ENCODE measurements at regions not wholly inside any gene's neighbourhood (a gene's known extent, or its start where the extent isn't known, plus 50 kb on each side); places are given as distances from the start of the nearest gene placed in this dataset.

GRCh38 chr4:18366136-18366535, 344.6 kb upstream of the LCORL start:
- intact Hi-C loops (cut with micrococcal nuclease; ENCODE audit: unreplicated experiment) (loop anchor here (2.0 to 5.0 kb wide), 4 partner anchors 289 to 817 kb away; no protein-coding TSS in a partner anchor), in situ Hi-C loops (cut with MboI) (loop anchor here (5.0 to 10.0 kb wide), 2 partner anchors 549 to 811 kb away; no protein-coding TSS in a partner anchor)
- Histone ChIP-seq H3K36me3 (ENCODE audit: control insufficient read depth in 2 of 2, insufficient read depth in 2 of 2, low read length in 1 of 2) (no peaks in the 10 kb centered on the region), H3K27me3 (replicated peaks in 1 of 2; ENCODE audit: control insufficient read depth in 2 of 2, insufficient read depth in 2 of 2, low read length in 1 of 2) (no peaks in the 10 kb centered on the region), H3K9me3 (replicated peaks; ENCODE audit: control insufficient read depth, insufficient read depth, low read length) (no peaks in the 10 kb centered on the region), H3K79me2 (ENCODE audit: control insufficient read depth, insufficient read depth, low read length) (no peaks in the 10 kb centered on the region), H4K20me1 (ENCODE audit: control insufficient read depth, insufficient read depth) (no peaks in the 10 kb centered on the region), H3K4me1 (ENCODE audit: control insufficient read depth, insufficient read depth, low read length) (no peaks in the 10 kb centered on the region), H3K9ac (ENCODE audit: control insufficient read depth, insufficient read depth, low read length) (no peak overlapping the region), H3K4me2 (ENCODE audit: control insufficient read depth, insufficient read depth) (no peak overlapping the region), H3K4me3 (no peak overlapping the region), H3K27ac (ENCODE audit: control insufficient read depth, insufficient read depth) (no peak overlapping the region), H2AFZ (ENCODE audit: control insufficient read depth, low read depth, low read length) (no peak overlapping the region)
- ATAC-seq (no peak; the same call in 2 of the 3 replicates), DNase-seq (ENCODE audit: low read depth, low spot score) (no peak), FAIRE-seq (no peak)
- WGBS (ENCODE audit: insufficient coverage, insufficient replicate concordance, low lambda C conversion rate, missing lambda C conversion rate), result 17% methylated on average over 3 of the region's 3 CpGs
- ChIA-PET RAD21 (ENCODE audit: unreplicated experiment) (interaction anchor here (4.0 kb wide), 1 partner anchor 550 kb away, joined by 23 read pairs; no protein-coding TSS in a partner anchor), CTCF (interaction anchor here (0.9 to 5.3 kb wide), 4 partner anchors 42 to 550 kb away, joined by 3 to 78 read pairs (median 6); no protein-coding TSS in a partner anchor), SMC1A (ENCODE audit: uncharacterized antibody, unreplicated experiment) (interaction anchor here (1.0 to 3.9 kb wide), 4 partner anchors 42 to 550 kb away, joined by 3 to 46 read pairs (median 3); no protein-coding TSS in a partner anchor), POLR2A (interaction anchor here (0.6 kb wide), 1 partner anchor 72 kb away, joined by 3 read pairs; no protein-coding TSS in a partner anchor)
- BruUV-seq (replicated peaks), result no TSS peak
- TF ChIP-seq IRF3 (IDR thresholded peaks at IDR 0.05), result no peak
- no peak for TF ChIP-seq BCL3 (IDR thresholded peaks at IDR 0.05; ENCODE audit: borderline replicate concordance, insufficient read depth, low read depth, low read length, poor library complexity, severe bottlenecking)
- TF ChIP-seq USF1 (IDR thresholded peaks at IDR 0.05; ENCODE audit: borderline replicate concordance, extremely low read length, insufficient read depth, low read depth, low read length), result no peak
- TF ChIP-seq KDM1A (IDR thresholded peaks at IDR 0.05; ENCODE audit: borderline replicate concordance), result no peak
- TF ChIP-seq PRDM15 (CRISPR knock-in tag; IDR thresholded peaks at IDR 0.05), result no peak
- TF ChIP-seq POLR2AphosphoS2 (IDR thresholded peaks at IDR 0.05; ENCODE audit: low read depth, low read length), result no peak
- TF ChIP-seq FOXK2 (IDR thresholded peaks at IDR 0.05), result no peak
- TF ChIP-seq CBX5 (IDR thresholded peaks at IDR 0.05; ENCODE audit: low read depth), result no peak
- no peak for TF ChIP-seq CTCF (IDR thresholded peaks at IDR 0.05 in 2 of 3, conservative IDR thresholded peaks at IDR 0.05 in 1 of 3; ENCODE audit: control insufficient read depth in 2 of 3, extremely low read depth in 1 of 3, insufficient read depth in 1 of 3, low read depth in 3 of 3, low read length in 3 of 3)
- no peak for TF ChIP-seq ETV6 (conservative IDR thresholded peaks at IDR 0.05 in 1 of 2, IDR thresholded peaks at IDR 0.05 in 1 of 2; ENCODE audit: borderline replicate concordance in 1 of 2, low read depth in 1 of 2)
- no peak for TF ChIP-seq ZBED1 (IDR thresholded peaks at IDR 0.05; ENCODE audit: borderline replicate concordance)

Measured in GM12878 (cell line).